Aorta (tissue), 5 donors: ENCODE measurements at regions not wholly inside any gene's neighbourhood (a gene's known extent, or its start where the extent isn't known, plus 50 kb on each side); places are given as distances from the start of the nearest gene placed in this dataset.
"Not testable (repeated sequence)": the region's sequence is repeated elsewhere in the genome, so short reads cannot be mapped to it uniquely, and the experiment has no call there.

Source experiments
- ATAC-seq: fragments of 200-7000 bp; cut with Tn5 transposase; one replicate; pipeline ENCODE4 v1.9.1; 2022; ENCODE audit warnings: moderate library complexity; ENCODE audit not compliant: low FRiP score
- DNase-seq, 2 donors: peaks; one replicate each; pipeline ENCODE4 v3.0.0-alpha.2; 2020
- H3K27ac ChIP-seq, 2 donors: one replicate each; pipeline ENCODE4 v1.5.1; 2013; ENCODE audit warnings: low read length in 2 of 2, mild to moderate bottlenecking in 2 of 2, moderate library complexity in 2 of 2, control low read depth in 1 of 2, inconsistent platforms in 1 of 2, low read depth in 1 of 2
- H3K27me3 ChIP-seq, 2 donors: one replicate each; pipeline ENCODE4 v1.6.1; 2013; ENCODE audit warnings: control low read depth in 1 of 2, low read length in 1 of 2, mild to moderate bottlenecking in 1 of 2, moderate library complexity in 1 of 2; ENCODE audit not compliant: insufficient read depth in 2 of 2, control insufficient read depth in 1 of 2
- H3K36me3 ChIP-seq, 2 donors: one replicate each; pipeline ENCODE4 v1.6.1; 2013; ENCODE audit warnings: control low read depth in 1 of 2, low read length in 1 of 2, mild to moderate bottlenecking in 1 of 2; ENCODE audit not compliant: insufficient read depth in 2 of 2, control insufficient read depth in 1 of 2
- H3K4me1 ChIP-seq, 2 donors: one replicate each; pipeline ENCODE4 v1.6.1; 2013; ENCODE audit warnings: low read length in 2 of 2, control low read depth in 1 of 2, mild to moderate bottlenecking in 1 of 2, moderate library complexity in 1 of 2; ENCODE audit not compliant: insufficient read depth in 2 of 2, control insufficient read depth in 1 of 2
- H3K4me3 ChIP-seq, 2 donors: one replicate each; pipeline ENCODE4 v1.5.1; 2013; ENCODE audit warnings: low read length in 2 of 2, control low read depth in 1 of 2, mild to moderate bottlenecking in 1 of 2
- H3K9me3 ChIP-seq: one replicate; pipeline ENCODE4 v1.6.1; 2013; ENCODE audit warnings: mild to moderate bottlenecking, low read length; ENCODE audit not compliant: control insufficient read depth
- WGBS, 2 donors: extraction: QIAGEN DNeasy Blood & Tissue Kit; methylation state at CpG; one replicate each; pipeline ENCODE4 v1.1.7; 2013; 5-methylcytosine and 5-hydroxymethylcytosine counted together
- intact Hi-C, 2 donors: fragments of 100-400 bp; cut with DNase I; formaldehyde crosslinking; loops; one replicate each; pipeline versions ENCODE4 v1.14.2 to v1.15.0; 2022
- donor health status: healthy with polysubstance abuse.
- donor health status: Bipolar disorder and iron deficiency.
- donor health status: DM: no; HTN: no; CAD: no.
- donor health status: DM: no; HTN: no; CAD: no.
- donor health status: DM: yes; HTN: yes; CAD: no.

GRCh38 chr22:16534408-16535206 is 58.0 kb downstream of the CCT8L2 start:
- intact Hi-C loops, H3K4me1 ChIP-seq, H3K4me3 ChIP-seq, ATAC-seq, H3K27me3 ChIP-seq, H3K36me3 ChIP-seq, H3K9me3 ChIP-seq, H3K27ac ChIP-seq, DNase-seq: not testable (repeated sequence)
- WGBS, 2 donors = 36% methylated on average over 3 of the region's 3 CpGs

GRCh38 chr22:16531666-16532065 is 60.9 kb downstream of the CCT8L2 start:
- DNase-seq, H3K36me3 ChIP-seq, H3K4me3 ChIP-seq, H3K27ac ChIP-seq, ATAC-seq, H3K4me1 ChIP-seq, H3K27me3 ChIP-seq, intact Hi-C loops, H3K9me3 ChIP-seq: not testable (repeated sequence)
- 83 to 85% methylated on average over 7 of the region's 7 CpGs for WGBS, 2 donors

GRCh38 chr22:16529331-16529730 is 63.3 kb downstream of the CCT8L2 start:
- H3K9me3 ChIP-seq, ATAC-seq, DNase-seq, intact Hi-C loops, H3K27me3 ChIP-seq, H3K36me3 ChIP-seq, H3K4me1 ChIP-seq, H3K27ac ChIP-seq, H3K4me3 ChIP-seq: not testable (repeated sequence)
- WGBS, 2 donors = 56 to 77% methylated on average over 2 of the region's 2 CpGs

GRCh38 chr22:16527753-16528152 is 64.9 kb downstream of the CCT8L2 start:
- intact Hi-C loops, H3K4me3 ChIP-seq, H3K9me3 ChIP-seq, H3K36me3 ChIP-seq, H3K27me3 ChIP-seq, ATAC-seq, H3K27ac ChIP-seq, H3K4me1 ChIP-seq: not testable (repeated sequence)
- DNase-seq = peak in 1 of 2 donors; percentile 38
- 74 to 78% methylated on average over 2 of the region's 2 CpGs for WGBS, 2 donors

- WGBS, 2 donors = 88 to 94% methylated on average over 8 to 12 of the region's 12 CpGs
- H3K27ac ChIP-seq, intact Hi-C loops, H3K27me3 ChIP-seq, H3K36me3 ChIP-seq, H3K4me1 ChIP-seq, H3K9me3 ChIP-seq, ATAC-seq, H3K4me3 ChIP-seq: not testable (repeated sequence)
- peak in 1 of 2 donors; percentile 67 for DNase-seq
These were observed 65.7 kb downstream of the CCT8L2 start for GRCh38 chr22:16526891-16527290.
